Posterior cingulate gyrus (tissue), 11 donors: ENCODE measurements at regions not wholly inside any gene's neighbourhood (a gene's known extent, or its start where the extent isn't known, plus 50 kb on each side); places are given as distances from the start of the nearest gene placed in this dataset.

Experiments
- DNase-seq, 10 donors: peaks; one replicate each; pipeline versions ENCODE4 v3.0.0 to v3.0.0-alpha.2; 2020 to 2021; ENCODE audit warnings: mixed read lengths in 3 of 10
- intact Hi-C: fragments of 100-400 bp; cut with DNase I; formaldehyde crosslinking; loops from one replicate; pipeline ENCODE4 v1.15.1; 2023

DNA sequence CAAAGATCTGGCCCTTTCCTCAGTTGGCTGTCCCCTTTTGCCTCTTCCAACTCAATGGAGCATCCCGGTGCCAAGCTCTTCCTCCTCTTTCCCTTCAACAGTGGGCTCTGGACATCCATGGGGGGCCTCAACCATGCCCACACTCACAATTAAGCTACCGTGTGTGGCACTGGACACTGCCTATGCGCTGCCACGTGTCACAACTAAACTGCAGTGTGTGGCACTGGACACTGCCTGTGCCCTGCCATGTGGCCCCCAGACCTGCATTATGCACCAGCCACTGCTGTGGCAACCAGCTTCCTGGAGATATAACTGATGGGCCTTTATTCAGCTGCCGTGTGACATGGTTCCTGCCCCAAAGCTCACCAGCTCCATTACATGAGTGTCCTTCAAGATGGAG is 179.1 kb downstream of the KCNA5 start:
- intact Hi-C loops: no loop called here
- DNase-seq: peak in 1 of 10 donors; percentile 50

- intact Hi-C loops: no loop called here
- peak in 1 of 10 donors; percentile 13 for DNase-seq
Measured at GRCh38 chr12:5223881-5224280, 180.2 kb downstream of the KCNA5 start.

DNA sequence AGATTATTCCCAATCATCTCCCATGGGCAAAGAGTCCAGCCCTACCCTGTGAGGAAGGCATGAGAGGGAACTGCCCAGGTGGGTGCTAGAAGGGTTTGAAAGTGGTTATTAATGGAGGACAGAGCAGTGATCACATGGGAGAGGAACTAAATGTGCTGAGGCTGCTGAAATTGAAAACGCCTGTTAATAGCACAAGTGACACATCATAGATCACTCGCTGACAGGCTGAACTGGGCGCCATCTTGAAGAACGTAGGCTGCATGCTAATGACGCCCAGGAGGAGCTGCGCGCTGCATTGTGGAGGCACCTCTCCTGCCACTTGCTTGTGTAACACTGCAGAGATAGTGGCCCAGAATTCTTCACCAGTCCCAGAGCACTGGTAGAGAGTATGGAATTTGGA is 182.9 kb downstream of the KCNA5 start:
- DNase-seq: peak in 1 of 10 donors; percentile 49
- intact Hi-C loops: no loop called here

DNA sequence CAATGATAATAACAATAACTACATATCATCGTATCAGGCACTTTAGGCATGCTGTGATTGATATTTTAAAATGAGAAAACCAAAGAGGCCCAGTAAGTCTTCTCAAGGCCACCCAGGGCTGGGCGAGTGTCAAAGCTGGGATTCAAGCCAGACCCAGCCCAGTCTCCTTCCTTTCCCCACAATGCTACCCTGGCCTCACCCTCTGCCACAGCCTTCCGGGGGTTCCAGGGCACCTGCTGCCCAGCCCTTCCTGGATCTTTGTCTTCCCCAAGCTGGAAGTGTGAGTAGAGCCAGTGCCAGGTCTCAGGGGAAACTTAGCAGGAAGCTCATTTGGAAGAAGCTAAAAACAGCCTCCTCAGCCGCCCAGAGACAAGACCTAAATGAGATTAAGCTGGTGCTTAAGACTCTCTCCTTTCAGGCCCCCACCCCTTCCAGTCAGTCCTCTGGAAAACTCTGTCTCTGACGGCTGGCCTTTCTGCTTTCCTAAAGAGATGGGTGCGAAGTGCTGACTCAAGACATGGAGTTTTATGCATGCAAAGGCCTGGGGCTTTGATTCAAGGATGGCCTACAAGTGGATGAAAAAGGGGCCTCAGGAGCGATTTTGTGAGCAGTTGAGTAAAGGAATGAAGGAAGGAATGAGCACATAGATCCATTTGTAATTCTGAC is 184.2 kb downstream of the KCNA5 start:
- peak in 1 of 10 donors; percentile 4 for DNase-seq
- intact Hi-C loops: no loop called here

- intact Hi-C loops: no loop called here
- no peak for DNase-seq
Measured at GRCh38 chr12:5230156-5230555, 186.5 kb downstream of the KCNA5 start.

- intact Hi-C loops: no loop called here
- no peak for DNase-seq
Measured at GRCh38 chr12:5230861-5231260, 187.2 kb downstream of the KCNA5 start.

DNA sequence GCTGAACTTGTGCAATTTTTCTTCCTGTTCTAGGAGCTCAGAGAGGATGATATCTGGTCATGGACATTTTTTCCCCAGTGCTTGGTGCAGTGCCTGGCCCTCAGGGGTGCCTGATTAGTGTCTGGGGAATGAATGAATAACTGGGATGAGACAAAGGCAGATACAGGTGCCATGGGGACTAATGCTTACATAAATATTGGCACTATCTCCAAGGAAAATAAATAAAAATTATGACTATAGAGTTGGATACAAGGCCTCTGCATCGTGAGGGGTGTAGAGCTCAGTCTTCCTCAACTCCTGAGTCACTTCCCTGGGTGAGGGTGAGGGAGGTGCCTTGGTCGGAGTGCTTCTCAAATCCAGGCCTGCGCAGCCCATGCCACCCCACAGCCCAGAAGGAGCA is 188.6 kb downstream of the KCNA5 start:
- intact Hi-C loops: no loop called here

GRCh38 chr12:5232826-5233500 is 189.3 kb downstream of the KCNA5 start:
- intact Hi-C loops: no loop called here
- no peak for DNase-seq

More for the DNA sequence above, 188.6 kb downstream of the KCNA5 start:
- no peak for DNase-seq

DNA sequence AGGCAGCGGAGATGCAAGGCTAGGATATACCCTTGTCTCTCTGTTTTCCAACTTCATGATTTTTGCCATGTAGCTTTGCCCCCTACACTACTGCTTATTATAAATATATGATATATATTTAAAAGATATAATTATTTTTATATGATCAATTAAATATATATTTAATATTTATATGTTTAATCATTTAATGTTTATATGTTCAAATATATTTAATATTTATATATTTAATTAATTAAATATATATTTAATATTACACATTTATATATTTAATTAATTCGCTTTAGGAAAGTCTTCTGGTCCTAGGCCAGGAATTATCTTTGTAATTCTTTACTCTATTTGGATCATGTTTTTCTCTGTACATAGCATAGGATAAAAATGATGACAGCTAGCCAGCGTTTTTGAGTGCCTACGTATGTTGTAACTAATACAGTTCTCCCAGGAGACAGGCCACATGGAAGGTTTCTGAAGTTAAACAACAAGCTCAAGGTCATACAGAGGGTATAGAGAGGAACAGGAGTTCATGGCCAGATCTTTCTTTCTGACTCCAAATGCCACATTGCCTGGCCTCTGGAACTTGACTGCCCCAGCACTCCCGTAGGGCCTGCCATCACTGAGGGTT is 192.5 kb downstream of the KCNA5 start:
- intact Hi-C loops: no loop called here
- DNase-seq: no peak

DNA sequence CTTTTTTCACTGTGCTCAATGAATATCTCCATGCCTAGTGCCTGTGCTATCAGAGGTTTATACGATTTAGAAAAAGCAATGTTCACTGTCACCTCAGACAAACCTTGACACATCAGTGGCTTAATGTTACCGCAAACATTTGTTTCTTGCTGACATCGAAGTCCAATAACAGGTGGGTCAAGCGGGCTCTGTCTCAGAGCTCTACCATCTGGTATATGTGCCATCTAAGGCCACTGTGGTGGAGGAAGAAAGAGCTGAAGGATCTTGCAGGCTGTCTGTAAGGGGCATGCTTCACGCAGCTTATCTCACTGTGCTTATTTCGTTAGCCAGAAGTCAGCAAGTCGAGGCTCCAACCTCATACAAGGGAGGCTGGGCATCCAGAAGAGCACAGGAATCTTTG is 189.5 kb upstream of the NTF3 start:
- no peak for DNase-seq
- intact Hi-C loops: no loop called here

DNA sequence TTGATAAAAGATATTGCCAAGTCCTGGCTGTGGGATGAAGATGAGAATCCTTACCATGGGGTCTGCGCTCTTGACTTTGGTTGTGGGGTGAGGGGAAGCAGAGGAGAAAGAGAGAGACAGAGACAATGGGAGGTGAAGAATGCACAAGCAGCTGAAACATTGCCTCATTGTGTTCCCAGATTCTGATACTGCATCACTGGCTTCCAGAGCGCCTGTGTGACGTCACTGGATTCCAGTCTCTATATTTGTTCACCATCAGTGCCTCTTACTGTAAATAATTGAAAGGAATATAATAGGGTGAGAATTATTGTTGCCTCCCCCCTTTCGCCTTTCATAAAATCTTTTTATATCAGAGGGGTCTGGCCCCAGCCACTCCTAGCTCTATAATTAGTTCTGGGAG is 188.9 kb upstream of the NTF3 start:
- intact Hi-C loops: no loop called here
- no peak for DNase-seq

GRCh38 chr12:5244513-5244972 is 187.4 kb upstream of the NTF3 start:
- no peak for DNase-seq
- intact Hi-C loops: no loop called here

GRCh38 chr12:5246196-5246595 is 185.7 kb upstream of the NTF3 start:
- no peak for DNase-seq
- intact Hi-C loops: no loop called here

GRCh38 chr12:5247144-5247543 is 184.8 kb upstream of the NTF3 start:
- no peak for DNase-seq
- intact Hi-C loops: no loop called here

- DNase-seq: no peak
- intact Hi-C loops: no loop called here
Measured at GRCh38 chr12:5248230-5248629, 183.7 kb upstream of the NTF3 start.

GRCh38 chr12:5248999-5249526 is 182.8 kb upstream of the NTF3 start:
- DNase-seq: no peak
- intact Hi-C loops: no loop called here

- intact Hi-C loops: no loop called here
- DNase-seq: no peak
Measured at GRCh38 chr12:5251092-5251491, 180.8 kb upstream of the NTF3 start.

GRCh38 chr12:5251786-5252185 is 180.1 kb upstream of the NTF3 start:
- DNase-seq: no peak
- intact Hi-C loops: no loop called here

GRCh38 chr12:5254703-5255102 is 177.2 kb upstream of the NTF3 start:
- intact Hi-C loops: no loop called here
- DNase-seq: no peak

GRCh38 chr12:5257763-5258495 is 174.0 kb upstream of the NTF3 start:
- no peak for DNase-seq
- intact Hi-C loops: no loop called here

- intact Hi-C loops: no loop called here
- DNase-seq: no peak
Measured at GRCh38 chr12:5258498-5258897, 173.4 kb upstream of the NTF3 start.
